Glomerular visceral epithelial cell (primary cell): ENCODE measurements at regions not wholly inside any gene's neighbourhood (a gene's known extent, or its start where the extent isn't known, plus 50 kb on each side); places are given as distances from the start of the nearest gene placed in this dataset.
"Not testable (repeated sequence)": the region's sequence is repeated elsewhere in the genome, so short reads cannot be mapped to it uniquely, and the experiment has no call there.

Experiments used
- DNase-seq: peaks from one replicate; pipeline ENCODE4 v3.0.0-alpha.2; 2016; ENCODE audit errors: extremely low spot score

- not testable (repeated sequence) for DNase-seq
Observed at GRCh38 chr9:25731895-25732794, 53.9 kb upstream of the TUSC1 start.
